HG03196 (cell line): ENCODE measurements at regions not wholly inside any gene's neighbourhood (a gene's known extent, or its start where the extent isn't known, plus 50 kb on each side); places are given as distances from the start of the nearest gene placed in this dataset.

Source experiments
- ATAC-seq: cut with Tn5 transposase; IDR thresholded peaks from one replicate; pipeline ENCODE4 v1.9.1; 2021; ENCODE audit not compliant: unreplicated experiment

- ATAC-seq = no peak
Observed at GRCh38 chr7:112887976-112888375, 97.8 kb upstream of the TMEM168 start.

GRCh38 chr7:112887337-112887736 lies 97.1 kb upstream of the TMEM168 start:
- no peak for ATAC-seq

- ATAC-seq = no peak
Observed at GRCh38 chr7:112886208-112886607, 96.0 kb upstream of the TMEM168 start.

GRCh38 chr7:112882991-112883390 lies 92.8 kb upstream of the TMEM168 start:
- no peak for ATAC-seq

GRCh38 chr7:112882511-112882910 lies 92.3 kb upstream of the TMEM168 start:
- no peak for ATAC-seq

GRCh38 chr7:112882022-112882421 lies 91.8 kb upstream of the TMEM168 start:
- ATAC-seq = no peak

- no peak for ATAC-seq
Observed at GRCh38 chr7:112880818-112881418, 90.7 kb upstream of the TMEM168 start.

- ATAC-seq = no peak
Observed at GRCh38 chr7:112877691-112878460, 87.7 kb upstream of the TMEM168 start.

- no peak for ATAC-seq
Observed at GRCh38 chr7:112876877-112877276, 86.7 kb upstream of the TMEM168 start.

- no peak for ATAC-seq
Observed at GRCh38 chr7:112874909-112875308, 84.7 kb upstream of the TMEM168 start.

GRCh38 chr7:112873831-112874553 lies 83.8 kb upstream of the TMEM168 start:
- no peak for ATAC-seq

- ATAC-seq = no peak
Observed at GRCh38 chr7:112869111-112869774, 79.0 kb upstream of the TMEM168 start.

- no peak for ATAC-seq
Observed at GRCh38 chr7:112868609-112869008, 78.4 kb upstream of the TMEM168 start.

- peak; percentile 99 for ATAC-seq
Observed at GRCh38 chr7:112866424-112866823, 76.2 kb upstream of the TMEM168 start.

- ATAC-seq = no peak
Observed at GRCh38 chr7:112864380-112864779, 74.2 kb upstream of the TMEM168 start.

- no peak for ATAC-seq
Observed at GRCh38 chr7:112858838-112859237, 68.6 kb upstream of the TMEM168 start.

- ATAC-seq = no peak
Observed at GRCh38 chr7:112855227-112855626, 65.0 kb upstream of the TMEM168 start.

- no peak for ATAC-seq
Observed at GRCh38 chr7:112854169-112854568, 64.0 kb upstream of the TMEM168 start.

- no peak for ATAC-seq
Observed at GRCh38 chr7:112853422-112853821, 63.2 kb upstream of the TMEM168 start.

- no peak for ATAC-seq
Observed at GRCh38 chr7:112843151-112843550, 53.0 kb upstream of the TMEM168 start.
